H1 (cell line): ENCODE measurements at regions not wholly inside any gene's neighbourhood (a gene's known extent, or its start where the extent isn't known, plus 50 kb on each side); places are given as distances from the start of the nearest gene placed in this dataset.

Source experiments
- TCF12 ChIP-seq: IDR thresholded peaks from 2 replicates; pipeline ENCODE4 v1.6.1; 2011; ENCODE audit warnings: low read depth, mild to moderate bottlenecking, low read length
- TF ChIP-seq, protein P1 (sequence below), 3 experiments: IDR thresholded peaks; 1 replicate in 2 of 3; 2 replicates in 1 of 3; pipeline versions ENCODE4 v1.5.1 to v1.6.1; 2011; ENCODE audit warnings: low read length in 3 of 3, mild to moderate bottlenecking in 3 of 3, inconsistent platforms in 2 of 3, low read depth in 1 of 3, moderate library complexity in 1 of 3; ENCODE audit not compliant: insufficient read depth in 1 of 3; ENCODE audit errors: control extremely low read depth in 1 of 3

DNA sequence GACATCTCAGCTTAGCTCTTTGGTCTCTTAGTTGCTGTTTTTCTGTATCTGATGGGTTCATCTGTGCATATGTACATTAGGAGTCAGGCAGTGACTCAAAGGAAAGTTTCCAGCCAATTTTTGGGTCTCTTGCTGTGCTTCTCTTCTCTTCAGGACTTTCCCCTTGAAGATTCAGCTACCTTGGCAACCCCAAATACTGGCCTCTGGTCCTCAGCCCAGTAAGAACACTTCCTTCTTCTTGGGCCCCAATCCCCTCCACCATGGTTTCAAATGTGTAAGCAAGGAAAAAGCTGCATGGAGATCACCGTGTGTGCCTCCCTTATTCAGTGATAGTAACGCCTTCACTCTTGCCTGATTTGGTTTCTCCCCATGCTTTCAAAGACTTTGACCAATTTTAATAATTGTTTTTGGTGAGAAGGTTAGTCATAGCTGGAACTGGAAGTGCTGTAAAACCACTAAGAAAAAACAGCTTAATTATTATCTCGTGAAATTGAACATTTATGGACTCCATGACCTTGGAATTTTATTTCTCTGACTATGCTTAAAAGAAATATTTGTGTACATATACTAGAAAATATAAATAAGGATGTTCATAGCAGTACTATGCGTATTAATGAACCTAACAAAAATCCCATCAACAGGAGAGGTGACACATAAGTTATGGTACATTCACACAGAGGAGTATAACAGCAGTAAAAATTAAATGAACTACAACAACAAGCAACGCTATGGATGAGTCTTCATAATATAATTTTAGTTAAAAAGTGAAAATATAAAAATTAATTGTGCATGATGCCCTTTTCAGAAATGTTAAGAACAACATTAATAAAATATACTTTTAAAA, 125.3 kb upstream of the BCL6 start:
- TF ChIP-seq, protein P1, sequence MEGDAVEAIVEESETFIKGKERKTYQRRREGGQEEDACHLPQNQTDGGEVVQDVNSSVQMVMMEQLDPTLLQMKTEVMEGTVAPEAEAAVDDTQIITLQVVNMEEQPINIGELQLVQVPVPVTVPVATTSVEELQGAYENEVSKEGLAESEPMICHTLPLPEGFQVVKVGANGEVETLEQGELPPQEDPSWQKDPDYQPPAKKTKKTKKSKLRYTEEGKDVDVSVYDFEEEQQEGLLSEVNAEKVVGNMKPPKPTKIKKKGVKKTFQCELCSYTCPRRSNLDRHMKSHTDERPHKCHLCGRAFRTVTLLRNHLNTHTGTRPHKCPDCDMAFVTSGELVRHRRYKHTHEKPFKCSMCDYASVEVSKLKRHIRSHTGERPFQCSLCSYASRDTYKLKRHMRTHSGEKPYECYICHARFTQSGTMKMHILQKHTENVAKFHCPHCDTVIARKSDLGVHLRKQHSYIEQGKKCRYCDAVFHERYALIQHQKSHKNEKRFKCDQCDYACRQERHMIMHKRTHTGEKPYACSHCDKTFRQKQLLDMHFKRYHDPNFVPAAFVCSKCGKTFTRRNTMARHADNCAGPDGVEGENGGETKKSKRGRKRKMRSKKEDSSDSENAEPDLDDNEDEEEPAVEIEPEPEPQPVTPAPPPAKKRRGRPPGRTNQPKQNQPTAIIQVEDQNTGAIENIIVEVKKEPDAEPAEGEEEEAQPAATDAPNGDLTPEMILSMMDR (IDR thresholded peaks at IDR 0.05; ENCODE audit: control extremely low read depth in 1 of 3, insufficient read depth in 1 of 3, low read depth in 1 of 3, low read length in 3 of 3): no peak
- TF ChIP-seq TCF12: no peak
